HG03354 (cell line): ENCODE measurements at regions not wholly inside any gene's neighbourhood (a gene's known extent, or its start where the extent isn't known, plus 50 kb on each side); places are given as distances from the start of the nearest gene placed in this dataset.
A peak's percentile ranks its signal among the peaks of the same experiment; 100 is the strongest.
"Not testable (repeated sequence)": the region's sequence is repeated elsewhere in the genome, so short reads cannot be mapped to it uniquely, and the experiment has no call there.

ENCODE experiments used
- ATAC-seq: cut with Tn5 transposase; IDR thresholded peaks from one replicate; pipeline ENCODE4 v1.9.1; 2021; ENCODE audit warnings: mild to moderate bottlenecking; ENCODE audit not compliant: unreplicated experiment, poor library complexity, severe bottlenecking

GRCh38 chr7:128561116-128561722 is 84.7 kb downstream of the METTL2B start:
- ATAC-seq: peak; percentile 76

- not testable (repeated sequence) for ATAC-seq
These were observed 86.2 kb downstream of the METTL2B start for GRCh38 chr7:128562795-128563194.

GRCh38 chr7:128564123-128564700 is 87.7 kb downstream of the METTL2B start:
- not testable (repeated sequence) for ATAC-seq

- ATAC-seq: not testable (repeated sequence)
These were observed 88.7 kb downstream of the METTL2B start for GRCh38 chr7:128564932-128565864.

GRCh38 chr7:128575277-128575676 is 96.8 kb upstream of the GARIN1A start:
- not testable (repeated sequence) for ATAC-seq

- ATAC-seq: not testable (repeated sequence)
These were observed 95.1 kb upstream of the GARIN1A start for GRCh38 chr7:128576953-128577352.

GRCh38 chr7:128579843-128580242 is 92.2 kb upstream of the GARIN1A start:
- not testable (repeated sequence) for ATAC-seq

GRCh38 chr7:128581100-128581499 is 91.0 kb upstream of the GARIN1A start:
- ATAC-seq: not testable (repeated sequence)

- not testable (repeated sequence) for ATAC-seq
These were observed 90.1 kb upstream of the GARIN1A start for GRCh38 chr7:128581825-128582561.

GRCh38 chr7:128586715-128587114 is 85.4 kb upstream of the GARIN1A start:
- not testable (repeated sequence) for ATAC-seq

GRCh38 chr7:128591705-128592104 is 80.4 kb upstream of the GARIN1A start:
- no peak for ATAC-seq

- ATAC-seq: not testable (repeated sequence)
These were observed 79.9 kb upstream of the GARIN1A start for GRCh38 chr7:128592209-128592608.

- ATAC-seq: not testable (repeated sequence)
These were observed 78.0 kb upstream of the GARIN1A start for GRCh38 chr7:128594061-128594460.

GRCh38 chr7:128596336-128597128 is 75.6 kb upstream of the GARIN1A start:
- ATAC-seq: not testable (repeated sequence)

GRCh38 chr7:128598946-128599345 is 73.1 kb upstream of the GARIN1A start:
- ATAC-seq: not testable (repeated sequence)

GRCh38 chr7:128608678-128609421 is 63.2 kb upstream of the GARIN1A start:
- peak; percentile 86 for ATAC-seq

GRCh38 chr7:128613366-128613765 is 58.7 kb upstream of the GARIN1A start:
- ATAC-seq: not testable (repeated sequence)

GRCh38 chr7:128614812-128615211 is 57.3 kb upstream of the GARIN1A start:
- ATAC-seq: not testable (repeated sequence)
